ENCODE measurements at regions not wholly inside any gene's neighbourhood (a gene's known extent, or its start where the extent isn't known, plus 50 kb on each side); places are given as distances from the start of the nearest gene placed in this dataset.

GRCh38 chr7:13072014-13072413 is 384.6 kb downstream of the ARL4A start:
- Histone ChIP-seq H3K36me3 (ENCODE audit: insufficient read depth, low read length) (no peaks in the 10 kb centered on the region), H3K79me2 (ENCODE audit: insufficient read depth, low read length) (no peaks in the 10 kb centered on the region), H3K4me1 (ENCODE audit: insufficient read depth, low read length) (no peaks in the 10 kb centered on the region), H3K4me3 (ENCODE audit: low read depth in 1 of 2, low read length in 2 of 2) (no peak overlapping the region), H3K27me3 (ENCODE audit: insufficient read depth, low read length, poor library complexity) (no peaks in the 10 kb centered on the region), H3K9ac (ENCODE audit: low read depth, low read length) (no peak overlapping the region), H3K4me2 (ENCODE audit: insufficient read depth, low read length) (no peak overlapping the region), H2AFZ (ENCODE audit: low read depth, low read length) (no peak overlapping the region), H3K9me3 (ENCODE audit: insufficient read depth, low read length, severe bottlenecking) (no peaks in the 10 kb centered on the region), H4K20me1 (ENCODE audit: insufficient read depth, low read length) (no peaks in the 10 kb centered on the region), H3K27ac (ENCODE audit: low read length) (no peak overlapping the region)
- DNase-seq (no peak), ATAC-seq (ENCODE audit: insufficient read depth, low read depth) (no peak)
- no peak for TF ChIP-seq CTCF (IDR thresholded peaks at IDR 0.05; ENCODE audit: borderline replicate concordance, extremely low read depth, low read length, poor library complexity, severe bottlenecking)
- TF ChIP-seq EZH2 (IDR thresholded peaks at IDR 0.05; ENCODE audit: borderline replicate concordance, low read depth, low read length, severe bottlenecking): no peak

- Histone ChIP-seq H3K36me3 (ENCODE audit: insufficient read depth, low read length) (no peaks in the 10 kb centered on the region), H3K9me3 (ENCODE audit: insufficient read depth, low read length, severe bottlenecking) (no peaks in the 10 kb centered on the region), H3K79me2 (ENCODE audit: insufficient read depth, low read length) (no peaks in the 10 kb centered on the region), H2AFZ (ENCODE audit: low read depth, low read length) (no peak overlapping the region), H3K4me2 (ENCODE audit: insufficient read depth, low read length) (no peak overlapping the region), H3K4me3 (ENCODE audit: low read depth in 1 of 2, low read length in 2 of 2) (no peak overlapping the region), H3K9ac (ENCODE audit: low read depth, low read length) (no peak overlapping the region), H3K27me3 (ENCODE audit: insufficient read depth, low read length, poor library complexity) (no peaks in the 10 kb centered on the region), H3K4me1 (ENCODE audit: insufficient read depth, low read length) (no peaks in the 10 kb centered on the region), H4K20me1 (ENCODE audit: insufficient read depth, low read length) (no peaks in the 10 kb centered on the region), H3K27ac (ENCODE audit: low read length) (no peak overlapping the region)
- DNase-seq (no peak), ATAC-seq (ENCODE audit: insufficient read depth, low read depth) (no peak)
- no peak for TF ChIP-seq EZH2 (IDR thresholded peaks at IDR 0.05; ENCODE audit: borderline replicate concordance, low read depth, low read length, severe bottlenecking)
- no peak for TF ChIP-seq CTCF (IDR thresholded peaks at IDR 0.05; ENCODE audit: borderline replicate concordance, extremely low read depth, low read length, poor library complexity, severe bottlenecking)
These were observed 390.0 kb downstream of the ARL4A start for GRCh38 chr7:13077466-13077865.

GRCh38 chr7:13078105-13078504 is 390.7 kb downstream of the ARL4A start:
- H3K4me2 ChIP-seq (ENCODE audit: insufficient read depth, low read length): no peak overlapping the region
- H3K79me2 ChIP-seq (ENCODE audit: insufficient read depth, low read length): no peaks in the 10 kb centered on the region
- no peaks in the 10 kb centered on the region for H3K36me3 ChIP-seq (ENCODE audit: insufficient read depth, low read length)
- H4K20me1 ChIP-seq (ENCODE audit: insufficient read depth, low read length): no peaks in the 10 kb centered on the region
- DNase-seq: no peak
- no peak for ATAC-seq (ENCODE audit: insufficient read depth, low read depth)
- no peak overlapping the region for H3K4me3 ChIP-seq (ENCODE audit: low read depth in 1 of 2, low read length in 2 of 2)
- no peak overlapping the region for H3K9ac ChIP-seq (ENCODE audit: low read depth, low read length)
- H2AFZ ChIP-seq (ENCODE audit: low read depth, low read length): no peak overlapping the region
- H3K27me3 ChIP-seq (ENCODE audit: insufficient read depth, low read length, poor library complexity): no peaks in the 10 kb centered on the region
- no peak for TF ChIP-seq EZH2 (IDR thresholded peaks at IDR 0.05; ENCODE audit: borderline replicate concordance, low read depth, low read length, severe bottlenecking)
- no peak for TF ChIP-seq CTCF (IDR thresholded peaks at IDR 0.05; ENCODE audit: borderline replicate concordance, extremely low read depth, low read length, poor library complexity, severe bottlenecking)
- no peak overlapping the region for H3K27ac ChIP-seq (ENCODE audit: low read length)
- no peaks in the 10 kb centered on the region for H3K9me3 ChIP-seq (ENCODE audit: insufficient read depth, low read length, severe bottlenecking)
- H3K4me1 ChIP-seq (ENCODE audit: insufficient read depth, low read length): no peaks in the 10 kb centered on the region

GRCh38 chr7:13090959-13091358 is 403.5 kb downstream of the ARL4A start:
- no peak for DNase-seq
- no peaks in the 10 kb centered on the region for H4K20me1 ChIP-seq (ENCODE audit: insufficient read depth, low read length)
- no peaks in the 10 kb centered on the region for H3K36me3 ChIP-seq (ENCODE audit: insufficient read depth, low read length)
- no peak overlapping the region for H3K27ac ChIP-seq (ENCODE audit: low read length)
- no peak for ATAC-seq (ENCODE audit: insufficient read depth, low read depth)
- TF ChIP-seq EZH2 (IDR thresholded peaks at IDR 0.05; ENCODE audit: borderline replicate concordance, low read depth, low read length, severe bottlenecking): no peak
- TF ChIP-seq CTCF (IDR thresholded peaks at IDR 0.05; ENCODE audit: borderline replicate concordance, extremely low read depth, low read length, poor library complexity, severe bottlenecking): no peak
- H3K4me1 ChIP-seq (ENCODE audit: insufficient read depth, low read length): no peaks in the 10 kb centered on the region
- H3K27me3 ChIP-seq (ENCODE audit: insufficient read depth, low read length, poor library complexity): no peaks in the 10 kb centered on the region
- H3K9me3 ChIP-seq (ENCODE audit: insufficient read depth, low read length, severe bottlenecking): no peaks in the 10 kb centered on the region
- H2AFZ ChIP-seq (ENCODE audit: low read depth, low read length): no peak overlapping the region
- no peak overlapping the region for H3K9ac ChIP-seq (ENCODE audit: low read depth, low read length)
- no peak overlapping the region for H3K4me2 ChIP-seq (ENCODE audit: insufficient read depth, low read length)
- H3K79me2 ChIP-seq (ENCODE audit: insufficient read depth, low read length): no peaks in the 10 kb centered on the region
- H3K4me3 ChIP-seq (ENCODE audit: low read depth in 1 of 2, low read length in 2 of 2): no peak overlapping the region

Measured in DND-41 (cell line).